ENCODE measurements at regions not wholly inside any gene's neighbourhood (a gene's known extent, or its start where the extent isn't known, plus 50 kb on each side); places are given as distances from the start of the nearest gene placed in this dataset.
"Not testable (repeated sequence)": the region's sequence is repeated elsewhere in the genome, so short reads cannot be mapped to it uniquely, and the experiment has no call there.

GRCh38 chr9:38510340-38510739 is 86.1 kb upstream of the IGFBPL1 start:
- TF ChIP-seq EZH2phosphoT487 (IDR thresholded peaks at IDR 0.05; ENCODE audit: insufficient read depth, low read depth); EZH2 (IDR thresholded peaks at IDR 0.05; ENCODE audit: insufficient read depth, poor library complexity, severe bottlenecking): not testable (repeated sequence)
